Neural crest cell (in vitro differentiated cells): ENCODE measurements at regions not wholly inside any gene's neighbourhood (a gene's known extent, or its start where the extent isn't known, plus 50 kb on each side); places are given as distances from the start of the nearest gene placed in this dataset.

Source experiments
- DNase-seq: peaks from one replicate; pipeline ENCODE4 v3.0.0; 2021; ENCODE audit warnings: low read depth, mixed read lengths, low spot score
- H3K27ac Mint-ChIP-seq: one replicate; pipeline ENCODE4 v1.8.0; 2021; ENCODE audit warnings: mild to moderate bottlenecking, mixed read lengths; ENCODE audit not compliant: unreplicated experiment
- H3K27me3 Mint-ChIP-seq: 2 replicates; pipeline ENCODE4 v1.8.0; 2021; ENCODE audit warnings: low read depth, mild to moderate bottlenecking, mixed read lengths
- H3K36me3 Mint-ChIP-seq: 2 replicates; pipeline ENCODE4 v1.8.0; 2021; ENCODE audit warnings: low read depth, mild to moderate bottlenecking, mixed read lengths
- H3K4me1 Mint-ChIP-seq: 2 replicates; pipeline ENCODE4 v1.8.0; 2021; ENCODE audit warnings: mixed read lengths
- H3K4me3 Mint-ChIP-seq: one replicate; pipeline ENCODE4 v1.8.0; 2021; ENCODE audit warnings: mild to moderate bottlenecking, mixed read lengths
- H3K9me3 Mint-ChIP-seq: 2 replicates; pipeline ENCODE4 v1.8.0; 2021; ENCODE audit warnings: mixed read lengths
- TF ChIP-seq, protein P1 (sequence below): fragments of 200-600 bp; sonication (generic); conservative IDR thresholded peaks from 2 replicates; pipeline ENCODE4 v1.5.0; 2021; ENCODE audit warnings: antibody characterized with exemption, mild to moderate bottlenecking

DNA sequence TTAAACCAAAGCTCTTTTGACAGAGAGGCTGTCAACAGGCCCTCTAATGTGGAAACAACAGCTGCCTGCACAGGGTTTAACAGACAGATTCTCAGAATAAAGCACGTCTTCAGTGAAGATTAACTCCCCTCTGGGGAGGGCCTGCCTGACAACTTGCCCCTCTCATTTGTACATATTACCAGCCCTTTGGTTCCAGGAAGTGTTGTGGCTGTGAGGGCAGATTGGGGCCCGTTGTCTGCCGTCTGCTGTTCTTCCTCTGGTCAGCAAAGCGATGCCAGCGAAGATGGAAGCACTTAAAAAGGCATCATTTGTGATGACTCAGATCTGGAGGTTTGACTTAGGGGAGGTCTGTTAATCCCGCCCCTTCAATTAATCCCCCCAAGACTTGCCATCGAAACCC lies 177.0 kb upstream of the IRX6 start:
- DNase-seq, result no peak
- Mint-ChIP-seq H3K27ac (no peak overlapping the region), H3K36me3 (no peaks in the 10 kb centered on the region), H3K4me1 (peaks cover 10% of the 10 kb centered on the region), H3K9me3 (no peaks in the 10 kb centered on the region), H3K4me3 (no peak overlapping the region), H3K27me3 (no peaks in the 10 kb centered on the region)
- TF ChIP-seq, protein P1, sequence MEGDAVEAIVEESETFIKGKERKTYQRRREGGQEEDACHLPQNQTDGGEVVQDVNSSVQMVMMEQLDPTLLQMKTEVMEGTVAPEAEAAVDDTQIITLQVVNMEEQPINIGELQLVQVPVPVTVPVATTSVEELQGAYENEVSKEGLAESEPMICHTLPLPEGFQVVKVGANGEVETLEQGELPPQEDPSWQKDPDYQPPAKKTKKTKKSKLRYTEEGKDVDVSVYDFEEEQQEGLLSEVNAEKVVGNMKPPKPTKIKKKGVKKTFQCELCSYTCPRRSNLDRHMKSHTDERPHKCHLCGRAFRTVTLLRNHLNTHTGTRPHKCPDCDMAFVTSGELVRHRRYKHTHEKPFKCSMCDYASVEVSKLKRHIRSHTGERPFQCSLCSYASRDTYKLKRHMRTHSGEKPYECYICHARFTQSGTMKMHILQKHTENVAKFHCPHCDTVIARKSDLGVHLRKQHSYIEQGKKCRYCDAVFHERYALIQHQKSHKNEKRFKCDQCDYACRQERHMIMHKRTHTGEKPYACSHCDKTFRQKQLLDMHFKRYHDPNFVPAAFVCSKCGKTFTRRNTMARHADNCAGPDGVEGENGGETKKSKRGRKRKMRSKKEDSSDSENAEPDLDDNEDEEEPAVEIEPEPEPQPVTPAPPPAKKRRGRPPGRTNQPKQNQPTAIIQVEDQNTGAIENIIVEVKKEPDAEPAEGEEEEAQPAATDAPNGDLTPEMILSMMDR, result no peak

DNA sequence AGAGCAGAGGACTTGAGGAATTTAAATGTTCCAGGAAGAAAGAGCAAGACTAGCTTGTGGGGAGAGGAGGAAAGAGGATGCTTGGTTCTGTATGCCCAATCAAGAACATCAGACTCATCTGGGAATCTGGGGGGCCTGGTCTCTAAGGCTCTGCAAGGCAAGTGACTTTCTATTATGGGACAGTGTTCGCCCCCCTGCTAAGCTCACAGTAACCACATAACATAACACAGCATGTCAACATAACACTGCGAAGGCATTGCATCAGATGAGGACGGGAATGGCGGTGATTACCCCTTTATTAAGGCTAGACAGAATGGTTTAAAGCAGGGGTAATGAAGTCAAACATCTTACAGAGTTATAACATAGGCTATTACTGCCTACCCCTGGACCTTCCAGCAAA lies 176.6 kb upstream of the IRX6 start:
- no peak overlapping the region for H3K4me3 Mint-ChIP-seq
- TF ChIP-seq, protein P1, result no peak
- no peak overlapping the region for H3K27ac Mint-ChIP-seq
- H3K27me3 Mint-ChIP-seq, result no peaks in the 10 kb centered on the region
- peaks cover 10% of the 10 kb centered on the region for H3K4me1 Mint-ChIP-seq
- no peaks in the 10 kb centered on the region for H3K9me3 Mint-ChIP-seq
- H3K36me3 Mint-ChIP-seq, result no peaks in the 10 kb centered on the region
- no peak for DNase-seq

DNA sequence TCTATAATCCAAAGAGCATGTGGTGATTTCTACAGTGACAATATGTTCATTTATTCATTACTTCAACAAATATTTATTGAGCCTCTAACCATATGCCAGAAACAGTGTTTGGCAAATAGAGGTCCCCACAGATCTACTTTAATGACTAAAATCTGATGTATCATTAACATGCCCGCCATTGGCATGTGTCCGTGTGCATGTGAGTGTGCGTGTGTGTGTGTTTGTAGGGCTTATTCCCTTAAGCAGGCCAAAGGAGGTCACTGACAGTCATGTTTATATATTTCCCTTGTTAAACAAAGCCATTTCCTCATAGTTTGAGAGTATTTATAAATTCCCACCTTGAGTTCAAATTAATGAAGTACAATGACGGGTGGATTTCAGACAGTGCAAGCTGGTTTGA lies 174.4 kb upstream of the IRX6 start:
- no peak overlapping the region for H3K4me3 Mint-ChIP-seq
- no peaks in the 10 kb centered on the region for H3K9me3 Mint-ChIP-seq
- TF ChIP-seq, protein P1, result no peak
- peaks cover 8% of the 10 kb centered on the region for H3K27me3 Mint-ChIP-seq
- DNase-seq, result no peak
- no peak overlapping the region for H3K27ac Mint-ChIP-seq
- H3K4me1 Mint-ChIP-seq, result peaks cover 7% of the 10 kb centered on the region
- H3K36me3 Mint-ChIP-seq, result no peaks in the 10 kb centered on the region

DNA sequence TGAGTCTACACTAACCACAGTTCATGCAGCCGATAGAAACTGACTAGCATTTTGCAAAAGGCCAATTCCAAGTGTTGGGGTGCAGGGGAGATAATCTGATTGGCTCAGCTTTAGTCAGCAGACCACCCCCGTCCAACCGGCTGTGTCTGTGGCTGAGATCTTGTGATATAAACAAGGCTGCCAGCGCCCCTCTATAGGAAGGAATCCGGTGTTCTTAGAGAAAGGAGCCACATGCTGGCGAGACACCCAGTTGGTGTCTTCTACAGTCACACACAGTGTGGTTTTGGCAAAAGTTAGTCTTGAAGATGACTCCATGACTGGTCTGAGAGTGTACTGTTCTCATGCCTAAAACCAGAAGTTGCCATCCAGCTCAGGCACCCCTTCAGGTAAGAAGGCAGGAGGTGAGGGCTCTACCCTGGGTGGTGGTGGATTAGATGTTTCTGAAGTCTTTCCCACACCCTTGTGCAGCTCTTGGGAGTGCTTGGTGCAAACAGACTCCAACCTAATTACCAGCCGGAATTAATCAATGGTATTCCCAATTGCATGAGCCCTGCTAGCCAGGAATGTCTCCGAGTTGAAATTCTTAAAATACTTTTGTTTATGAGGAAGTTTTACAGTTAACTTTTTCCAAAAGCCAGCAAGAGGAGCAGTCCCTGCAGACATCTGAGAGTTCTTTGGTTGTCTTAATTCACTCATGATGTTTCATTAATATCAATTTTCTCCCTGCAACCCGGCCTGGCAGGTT lies 172.3 kb upstream of the IRX6 start:
- H3K27me3 Mint-ChIP-seq, result peaks cover 8% of the 10 kb centered on the region
- no peaks in the 10 kb centered on the region for H3K9me3 Mint-ChIP-seq
- H3K36me3 Mint-ChIP-seq, result no peaks in the 10 kb centered on the region
- H3K4me1 Mint-ChIP-seq, result peaks cover 7% of the 10 kb centered on the region
- TF ChIP-seq, protein P1, result no peak
- no peak overlapping the region for H3K27ac Mint-ChIP-seq
- no peak overlapping the region for H3K4me3 Mint-ChIP-seq
- no peak for DNase-seq

DNA sequence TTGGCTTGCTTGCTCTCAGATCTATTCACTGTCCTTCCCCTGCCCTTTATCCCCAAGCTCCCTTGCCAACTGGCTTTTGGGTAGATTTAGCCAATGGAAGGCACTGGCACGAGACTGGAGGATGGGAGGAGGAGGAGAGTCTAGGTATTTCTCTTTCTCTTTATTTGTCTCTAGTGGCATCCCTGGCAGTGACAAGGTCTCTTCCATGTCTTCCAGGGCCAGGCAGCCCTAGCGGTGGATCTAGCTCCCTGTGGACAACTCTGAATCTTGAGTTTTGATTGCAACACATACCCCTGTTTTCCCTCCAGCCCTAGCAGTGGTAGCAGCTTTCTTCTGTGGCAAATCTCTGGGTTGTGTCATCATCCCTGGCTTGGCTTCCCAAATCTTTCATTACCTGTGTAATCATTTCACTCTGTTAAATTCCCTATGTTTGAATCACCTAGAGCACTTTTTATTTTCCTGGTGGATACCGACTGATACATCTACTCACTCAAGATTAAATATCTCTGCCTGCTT lies 171.1 kb upstream of the IRX6 start:
- no peak overlapping the region for H3K27ac Mint-ChIP-seq

More for the DNA sequence above, 171.1 kb upstream of the IRX6 start:
- H3K27me3 Mint-ChIP-seq, result peaks cover 8% of the 10 kb centered on the region
- H3K36me3 Mint-ChIP-seq, result no peaks in the 10 kb centered on the region
- no peak overlapping the region for H3K4me3 Mint-ChIP-seq
- TF ChIP-seq, protein P1, result no peak
- DNase-seq, result no peak
- no peaks in the 10 kb centered on the region for H3K9me3 Mint-ChIP-seq
- H3K4me1 Mint-ChIP-seq, result peaks cover 7% of the 10 kb centered on the region
